K562 (cell line): ENCODE measurements at regions not wholly inside any gene's neighbourhood (a gene's known extent, or its start where the extent isn't known, plus 50 kb on each side); places are given as distances from the start of the nearest gene placed in this dataset.

Experiments
- CHAMP1 ChIP-seq: fragments of 450-650 bp; IDR thresholded peaks from 2 replicates; pipeline ENCODE4 v1.6.1; 2016; ENCODE audit warnings: mild to moderate bottlenecking
- CREB1 ChIP-seq, 2 experiments: sonication (generic) in 1 of 2; formaldehyde crosslinking in 1 of 2; IDR thresholded peaks; 2 replicates each; pipeline versions ENCODE4 v1.6.1 to v1.8.0; 2012 to 2022; ENCODE audit warnings: inconsistent platforms in 1 of 2, mild to moderate bottlenecking in 1 of 2, missing genetic modification reagents in 1 of 2, moderate library complexity in 1 of 2
- CREB5 ChIP-seq: fragments of 250-450 bp; sonication (Bioruptor Pico); IDR thresholded peaks from 2 replicates; pipeline ENCODE4 v1.5.0; 2020; ENCODE audit warnings: mild to moderate bottlenecking
- CTBP1 ChIP-seq: fragments of 450-650 bp; IDR thresholded peaks from 2 replicates; pipeline ENCODE4 v1.6.1; 2016; ENCODE audit warnings: borderline replicate concordance
- FOXP4 ChIP-seq: sonication (generic); formaldehyde crosslinking; IDR thresholded peaks from 2 replicates; pipeline ENCODE4 v1.8.0; 2022; ENCODE audit warnings: mild to moderate bottlenecking, missing genetic modification reagents, borderline replicate concordance
- HMGXB4 ChIP-seq: sonication (generic); formaldehyde crosslinking; IDR thresholded peaks from 2 replicates; pipeline ENCODE4 v1.8.1; 2023; ENCODE audit warnings: mild to moderate bottlenecking, missing genetic modification reagents
- PML ChIP-seq: IDR thresholded peaks from 2 replicates; pipeline ENCODE4 v1.6.1; 2012; ENCODE audit warnings: low read length, inconsistent platforms
- TBL1XR1 ChIP-seq, 2 experiments: IDR thresholded peaks; 2 replicates each; pipeline ENCODE4 v1.6.1; 2012; ENCODE audit warnings: improper control_type of control experiment in 2 of 2, low read length in 2 of 2, mild to moderate bottlenecking in 1 of 2
- TEAD1 ChIP-seq, 2 experiments: fragments of 450-650 bp in 1 of 2; sonication (generic) in 1 of 2; formaldehyde crosslinking; IDR thresholded peaks; 2 replicates each; pipeline versions ENCODE4 v1.4.0 to v1.8.0; 2020 to 2022; ENCODE audit warnings: mild to moderate bottlenecking in 2 of 2, missing genetic modification reagents in 1 of 2
- ZBTB11 ChIP-seq, 3 experiments: fragments of 200-800 bp in 1 of 3; fragments of 250-450 bp in 1 of 3; fragments of 450-650 bp in 1 of 3; sonication (Bioruptor Pico) in 1 of 3; sonication (Bioruptor generic) in 1 of 3; formaldehyde crosslinking in 1 of 3; IDR thresholded peaks; 2 replicates each; pipeline versions ENCODE4 v1.6.1 to v1.8.0; 2016 to 2022; ENCODE audit warnings: mild to moderate bottlenecking in 2 of 3, missing genetic modification characterization in 2 of 3, missing compliant biosample characterization in 1 of 3, moderate library complexity in 1 of 3
- ZFX ChIP-seq: sonication (generic); formaldehyde crosslinking; IDR thresholded peaks from 2 replicates; pipeline ENCODE4 v1.8.0; 2022; ENCODE audit warnings: mild to moderate bottlenecking, missing genetic modification reagents, moderate library complexity
- ZNF24 ChIP-seq: fragments of 450-650 bp; IDR thresholded peaks from 2 replicates; pipeline ENCODE4 v1.6.1; 2016
- TF ChIP-seq, protein P1 (sequence below): fragments of 450-650 bp; formaldehyde crosslinking; IDR thresholded peaks from 2 replicates; pipeline ENCODE4 v1.4.0; 2022; ENCODE audit warnings: mild to moderate bottlenecking, moderate library complexity

DNA sequence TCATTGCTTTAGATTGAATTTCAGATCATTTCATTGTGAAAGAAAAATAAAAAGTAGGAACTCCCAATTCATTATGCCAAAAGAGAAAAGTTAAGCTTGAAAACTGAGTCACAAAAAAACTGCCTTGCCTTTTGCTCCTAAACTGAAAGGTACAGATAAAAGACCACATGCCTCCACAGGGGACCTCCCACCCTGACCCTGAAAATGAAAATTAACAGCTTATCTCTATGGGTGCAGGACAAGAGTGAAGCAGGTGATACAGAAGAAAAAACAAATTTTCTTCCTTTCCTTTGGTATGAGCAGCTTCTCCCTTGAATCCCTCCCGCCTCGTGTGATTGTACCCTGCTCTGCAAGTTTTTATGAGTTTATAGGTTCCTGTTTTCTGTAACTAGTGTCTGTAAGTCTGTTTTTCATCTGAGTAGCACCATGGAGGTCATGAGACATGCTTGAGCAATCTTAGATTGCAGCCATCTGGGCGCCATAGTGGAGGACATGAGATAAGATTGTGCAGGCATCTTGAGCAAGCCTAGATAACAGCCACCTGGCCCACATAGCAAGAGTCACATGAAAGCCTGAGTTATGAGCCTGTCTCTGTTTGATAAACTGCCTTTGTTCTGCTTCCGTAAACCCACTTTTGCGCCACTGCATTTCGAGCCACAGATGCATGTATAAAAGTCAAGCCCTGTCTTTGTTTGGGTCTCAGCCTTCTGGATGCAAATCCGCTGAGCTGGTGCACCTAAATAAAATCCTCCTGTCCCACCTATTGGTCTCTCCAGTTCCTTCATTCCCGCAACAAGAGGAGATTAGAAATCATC is 56.2 kb upstream of the DYNC1I2 start (continued):
- TF ChIP-seq HMGXB4 (no peak), FOXP4 (CRISPR knock-in tag) (no peak), CREB5 (CRISPR knock-in tag) (no peak), ZFX (no peak), CHAMP1 (peak; percentile 84), ZNF24 (peak; percentile 63; the same call in 1 of the 2 replicates), TBL1XR1 (IDR thresholded peaks at IDR 0.05; ENCODE audit: low read length in 2 of 2) (peak in 1 of 2 experiments; percentile 57; a peak in 1 of 4 replicates), PML (peak; percentile 89), CTBP1 (peak; percentile 67; the same call in 1 of the 2 replicates), ZBTB11 (CRISPR knock-in tag; IDR thresholded peaks at IDR 0.05) (peak in 1 of 3 experiments; percentile 78; a peak in 2 of 6 replicates), TEAD1 (CRISPR knock-in tag; IDR thresholded peaks at IDR 0.05) (peak; percentile 57 to 91; a peak in 2 of 4 replicates), CREB1 (IDR thresholded peaks at IDR 0.05) (no peak), CREB1 (CRISPR knock-in tag; IDR thresholded peaks at IDR 0.05) (no peak)
- TF ChIP-seq, protein P1, sequence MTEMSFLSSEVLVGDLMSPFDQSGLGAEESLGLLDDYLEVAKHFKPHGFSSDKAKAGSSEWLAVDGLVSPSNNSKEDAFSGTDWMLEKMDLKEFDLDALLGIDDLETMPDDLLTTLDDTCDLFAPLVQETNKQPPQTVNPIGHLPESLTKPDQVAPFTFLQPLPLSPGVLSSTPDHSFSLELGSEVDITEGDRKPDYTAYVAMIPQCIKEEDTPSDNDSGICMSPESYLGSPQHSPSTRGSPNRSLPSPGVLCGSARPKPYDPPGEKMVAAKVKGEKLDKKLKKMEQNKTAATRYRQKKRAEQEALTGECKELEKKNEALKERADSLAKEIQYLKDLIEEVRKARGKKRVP (CRISPR knock-in tag), result 0 out of 2 replicates have a peak, but pooled peaks have one; percentile 10
